KMS-11 (cell line): ENCODE measurements at regions not wholly inside any gene's neighbourhood (a gene's known extent, or its start where the extent isn't known, plus 50 kb on each side); places are given as distances from the start of the nearest gene placed in this dataset.

Experiments used
- H2AFZ ChIP-seq: fragments of 200-600 bp; sonication (generic); 2 replicates; pipeline ENCODE4 v1.6.1; 2016; ENCODE audit warnings: antibody characterized with exemption, mixed run types, low read depth
- H3K27ac ChIP-seq: fragments of 200-600 bp; sonication (generic); 2 replicates; pipeline ENCODE4 v1.6.1; 2016; ENCODE audit warnings: mild to moderate bottlenecking, mixed run types
- H3K27me3 ChIP-seq: fragments of 200-600 bp; sonication (generic); 2 replicates; pipeline ENCODE4 v1.6.1; 2017; ENCODE audit warnings: mild to moderate bottlenecking, low read depth, mixed run types, moderate library complexity; ENCODE audit not compliant: insufficient read depth
- H3K36me3 ChIP-seq: fragments of 200-600 bp; sonication (generic); 2 replicates; pipeline ENCODE4 v1.6.1; 2017; ENCODE audit warnings: mild to moderate bottlenecking, mixed run types; ENCODE audit not compliant: insufficient read depth
- H3K4me1 ChIP-seq: fragments of 200-600 bp; sonication (generic); 2 replicates; pipeline ENCODE4 v1.6.1; 2016; ENCODE audit warnings: mild to moderate bottlenecking, low read depth, mixed run types; ENCODE audit not compliant: poor library complexity, severe bottlenecking
- H3K4me2 ChIP-seq: fragments of 200-600 bp; sonication (generic); 2 replicates; pipeline ENCODE4 v1.7.0; 2016; ENCODE audit warnings: mild to moderate bottlenecking, mixed run types
- H3K4me3 ChIP-seq: fragments of 200-600 bp; sonication (generic); IDR thresholded peaks from 2 replicates; pipeline ENCODE4 v1.6.1; 2017; ENCODE audit warnings: low read depth, low read length, mixed read lengths; ENCODE audit not compliant: insufficient read depth
- H3K79me2 ChIP-seq: fragments of 200-600 bp; sonication (generic); 2 replicates; pipeline ENCODE4 v1.6.1; 2016; ENCODE audit warnings: low read depth, mixed run types; ENCODE audit not compliant: insufficient read depth
- H3K9ac ChIP-seq: fragments of 200-600 bp; sonication (generic); 2 replicates; pipeline ENCODE4 v1.6.1; 2016; ENCODE audit warnings: mild to moderate bottlenecking, mixed run types
- H4K20me1 ChIP-seq: fragments of 200-600 bp; sonication (generic); 2 replicates; pipeline ENCODE4 v1.6.1; 2016; ENCODE audit warnings: mild to moderate bottlenecking, mixed run types; ENCODE audit not compliant: insufficient read depth
- TF ChIP-seq, protein P1 (sequence below): fragments of 200-600 bp; sonication (generic); conservative IDR thresholded peaks from 2 replicates; pipeline ENCODE4 v1.6.1; 2017; ENCODE audit warnings: low read depth, mild to moderate bottlenecking, antibody characterized with exemption, low read length, moderate library complexity, mixed read lengths

DNA sequence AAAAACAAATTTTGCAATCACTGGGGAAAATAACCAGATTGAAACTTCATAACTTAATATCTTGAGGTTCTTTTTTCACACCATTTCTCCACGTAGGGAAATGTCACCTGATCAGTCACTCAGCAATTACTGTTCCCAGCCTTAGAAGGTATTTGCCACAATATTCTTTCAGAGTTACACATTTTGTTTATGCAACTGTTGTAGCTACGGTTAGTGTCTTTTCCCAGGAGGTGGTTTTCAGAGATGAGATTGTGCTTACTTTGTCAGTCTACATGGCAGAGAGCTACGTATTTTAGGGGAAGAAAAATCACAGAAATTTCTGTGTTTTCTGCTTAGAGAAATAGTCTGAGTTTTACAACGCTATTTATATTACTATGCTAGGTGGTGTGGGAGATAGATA, 792.8 kb upstream of the B3GALT2 start:
- TF ChIP-seq, protein P1, sequence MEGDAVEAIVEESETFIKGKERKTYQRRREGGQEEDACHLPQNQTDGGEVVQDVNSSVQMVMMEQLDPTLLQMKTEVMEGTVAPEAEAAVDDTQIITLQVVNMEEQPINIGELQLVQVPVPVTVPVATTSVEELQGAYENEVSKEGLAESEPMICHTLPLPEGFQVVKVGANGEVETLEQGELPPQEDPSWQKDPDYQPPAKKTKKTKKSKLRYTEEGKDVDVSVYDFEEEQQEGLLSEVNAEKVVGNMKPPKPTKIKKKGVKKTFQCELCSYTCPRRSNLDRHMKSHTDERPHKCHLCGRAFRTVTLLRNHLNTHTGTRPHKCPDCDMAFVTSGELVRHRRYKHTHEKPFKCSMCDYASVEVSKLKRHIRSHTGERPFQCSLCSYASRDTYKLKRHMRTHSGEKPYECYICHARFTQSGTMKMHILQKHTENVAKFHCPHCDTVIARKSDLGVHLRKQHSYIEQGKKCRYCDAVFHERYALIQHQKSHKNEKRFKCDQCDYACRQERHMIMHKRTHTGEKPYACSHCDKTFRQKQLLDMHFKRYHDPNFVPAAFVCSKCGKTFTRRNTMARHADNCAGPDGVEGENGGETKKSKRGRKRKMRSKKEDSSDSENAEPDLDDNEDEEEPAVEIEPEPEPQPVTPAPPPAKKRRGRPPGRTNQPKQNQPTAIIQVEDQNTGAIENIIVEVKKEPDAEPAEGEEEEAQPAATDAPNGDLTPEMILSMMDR = no peak
- Histone ChIP-seq H3K4me2 (no peak overlapping the region), H3K4me3 (no peak overlapping the region), H3K36me3 (no peaks in the 10 kb centered on the region), H3K79me2 (no peaks in the 10 kb centered on the region), H3K27ac (no peak overlapping the region), H3K9ac (no peak overlapping the region), H2AFZ (no peak overlapping the region), H3K27me3 (no peaks in the 10 kb centered on the region), H3K4me1 (no peaks in the 10 kb centered on the region), H4K20me1 (no peaks in the 10 kb centered on the region)

DNA sequence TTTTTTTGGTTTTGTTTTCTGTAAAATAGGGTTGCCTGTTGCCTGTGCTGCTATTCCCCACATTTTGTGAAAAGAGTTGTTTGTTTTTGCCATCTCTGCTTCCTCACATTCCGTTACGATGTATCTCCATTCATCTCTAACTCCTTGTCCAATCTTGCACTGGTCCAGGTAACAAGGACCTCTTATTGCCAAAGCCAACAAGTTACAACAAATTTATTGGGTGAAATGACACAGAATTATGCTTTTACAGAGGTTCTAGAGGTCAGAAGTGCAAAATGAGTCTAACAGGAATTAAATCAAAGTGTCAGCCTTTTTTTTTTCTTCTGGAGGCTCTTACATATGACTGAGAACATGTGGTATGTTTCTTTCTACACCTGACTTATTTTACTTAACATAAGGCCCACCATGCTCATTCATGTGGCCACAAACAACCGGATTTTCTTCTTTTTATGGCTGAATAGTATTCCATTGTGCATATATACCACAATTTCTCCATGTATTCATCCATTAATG, 787.9 kb upstream of the B3GALT2 start:
- TF ChIP-seq, protein P1 = no peak
- Histone ChIP-seq H3K27me3 (no peaks in the 10 kb centered on the region), H3K36me3 (no peaks in the 10 kb centered on the region), H4K20me1 (no peaks in the 10 kb centered on the region), H3K9ac (no peak overlapping the region), H3K4me3 (no peak overlapping the region), H3K4me1 (no peaks in the 10 kb centered on the region), H3K4me2 (no peak overlapping the region), H3K27ac (no peak overlapping the region), H2AFZ (no peak overlapping the region), H3K79me2 (no peaks in the 10 kb centered on the region)

DNA sequence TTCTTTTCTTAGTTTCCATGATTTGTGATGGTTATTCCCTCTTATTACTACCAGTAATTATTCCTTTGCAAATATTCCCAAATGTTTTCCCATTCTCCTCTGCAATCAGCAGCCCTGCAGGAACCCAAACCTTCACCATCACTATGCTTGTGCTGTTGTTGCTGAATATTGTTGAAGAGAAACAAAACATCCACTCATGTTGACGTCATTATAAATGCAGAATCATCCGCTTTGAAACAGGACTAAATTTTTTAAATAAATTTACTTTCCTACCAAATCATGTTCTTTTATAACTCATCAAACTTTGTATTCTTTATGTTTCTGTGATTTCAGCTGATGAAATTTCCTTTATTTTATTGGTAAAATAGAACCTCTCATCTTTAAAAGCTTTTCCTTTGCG, 787.0 kb upstream of the B3GALT2 start:
- no peak overlapping the region for H3K4me2 ChIP-seq
- no peak overlapping the region for H3K4me3 ChIP-seq
- H3K9ac ChIP-seq = no peak overlapping the region
- H2AFZ ChIP-seq = no peak overlapping the region
- H3K4me1 ChIP-seq = no peaks in the 10 kb centered on the region
- TF ChIP-seq, protein P1 = no peak
- H3K79me2 ChIP-seq = no peaks in the 10 kb centered on the region
- H3K36me3 ChIP-seq = no peaks in the 10 kb centered on the region
- H3K27ac ChIP-seq = no peak overlapping the region
- no peaks in the 10 kb centered on the region for H3K27me3 ChIP-seq
- no peaks in the 10 kb centered on the region for H4K20me1 ChIP-seq

DNA sequence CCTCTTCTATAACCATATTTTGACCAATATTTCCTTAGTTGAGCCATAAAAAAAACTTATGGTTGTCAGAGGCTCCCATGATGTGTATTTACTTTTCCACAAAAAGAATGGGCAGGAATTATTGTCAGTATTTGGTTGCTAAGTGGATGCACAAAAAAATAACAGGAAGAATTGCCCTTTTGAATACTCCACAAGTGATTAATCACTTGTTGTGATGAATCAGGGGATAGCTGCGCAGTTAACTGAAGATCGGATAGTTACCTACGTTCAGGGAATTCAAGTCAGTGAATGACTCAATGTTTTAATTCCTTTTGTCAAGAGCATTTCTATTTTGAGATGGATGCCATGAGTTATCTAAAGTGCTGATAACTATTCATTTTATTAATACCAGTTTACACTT, 785.2 kb upstream of the B3GALT2 start:
- Histone ChIP-seq H4K20me1 (no peaks in the 10 kb centered on the region), H3K27ac (no peak overlapping the region), H3K36me3 (no peaks in the 10 kb centered on the region), H3K4me3 (no peak overlapping the region), H3K4me2 (no peak overlapping the region), H3K4me1 (no peaks in the 10 kb centered on the region), H3K27me3 (no peaks in the 10 kb centered on the region), H2AFZ (no peak overlapping the region), H3K9ac (no peak overlapping the region), H3K79me2 (no peaks in the 10 kb centered on the region)
- TF ChIP-seq, protein P1 = no peak

DNA sequence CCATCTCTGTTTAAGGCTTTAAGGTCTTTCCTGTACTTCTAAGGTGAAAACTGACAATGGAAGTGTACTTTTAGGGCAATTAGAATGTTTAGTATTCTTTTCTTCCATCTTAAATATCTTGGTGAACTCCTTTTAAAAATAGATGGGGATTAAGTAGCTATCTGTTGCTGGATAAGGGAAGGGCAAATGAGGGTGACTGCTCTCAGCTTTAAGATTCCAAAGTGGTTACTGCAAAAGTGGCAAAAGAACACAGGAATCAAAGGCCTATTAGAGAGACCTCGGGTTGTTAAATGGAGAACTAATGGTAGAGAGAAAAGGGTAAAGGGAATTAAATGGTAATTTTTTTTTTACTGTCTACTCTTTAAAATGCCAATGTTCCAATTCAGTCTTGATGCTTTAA, 774.1 kb upstream of the B3GALT2 start:
- TF ChIP-seq, protein P1 = no peak
- no peaks in the 10 kb centered on the region for H3K27me3 ChIP-seq
- no peak overlapping the region for H3K4me3 ChIP-seq
- H3K36me3 ChIP-seq = no peaks in the 10 kb centered on the region
- H3K79me2 ChIP-seq = no peaks in the 10 kb centered on the region
- H3K4me1 ChIP-seq = no peaks in the 10 kb centered on the region
- H3K27ac ChIP-seq = no peak overlapping the region
- H3K9ac ChIP-seq = no peak overlapping the region
- no peak overlapping the region for H3K4me2 ChIP-seq
- H2AFZ ChIP-seq = no peak overlapping the region
- H4K20me1 ChIP-seq = no peaks in the 10 kb centered on the region
